ENCODE measurements at regions not wholly inside any gene's neighbourhood (a gene's known extent, or its start where the extent isn't known, plus 50 kb on each side); places are given as distances from the start of the nearest gene placed in this dataset.

- TF ChIP-seq ZSCAN18 (tag by site-specific recombination; IDR thresholded peaks at IDR 0.05) (no peak), SP2 (tag by site-specific recombination; IDR thresholded peaks at IDR 0.05) (peak; percentile 88), ZBTB1 (tag by site-specific recombination; IDR thresholded peaks at IDR 0.05) (no peak), MZF1 (tag by site-specific recombination; IDR thresholded peaks at IDR 0.05; ENCODE audit: borderline replicate concordance) (0 out of 2 replicates have a peak, but pooled peaks have one; percentile 23), ZEB2 (tag by site-specific recombination; IDR thresholded peaks at IDR 0.05) (0 out of 2 replicates have a peak, but pooled peaks have one; percentile 2), SP7 (tag by site-specific recombination; IDR thresholded peaks at IDR 0.05) (no peak), ZNF423 (tag by site-specific recombination; IDR thresholded peaks at IDR 0.05) (no peak), TRIM28 (IDR thresholded peaks at IDR 0.05; ENCODE audit: borderline replicate concordance, low read length) (0 out of 2 replicates have a peak, but pooled peaks have one; percentile 45), ZNF398 (tag by site-specific recombination; IDR thresholded peaks at IDR 0.05) (no peak), ZNF596 (tag by site-specific recombination; IDR thresholded peaks at IDR 0.05) (no peak), ZNF548 (tag by site-specific recombination; IDR thresholded peaks at IDR 0.05) (no peak), GFI1B (tag by site-specific recombination; IDR thresholded peaks at IDR 0.05) (no peak)
These were observed 97.1 kb upstream of the SERTAD2 start (continued) for GRCh38 chr2:64750817-64751285.

- H3K9me3 ChIP-seq (ENCODE audit: control insufficient read depth, insufficient read depth, low read depth, low read length), result no peaks in the 10 kb centered on the region
- POLR2A ChIA-PET, result interaction anchor here (0.6 to 7.3 kb wide), 40 partner anchors 9 to 910 kb away, joined by 3 to 177 read pairs (median 5); partner anchors contain the start of genes AFTPH, CEP68, SERTAD2 and UGP2
- H3K27ac ChIP-seq (ENCODE audit: extremely low read depth, low read depth, low read length), result peak overlapping the region; percentile 95
- TF ChIP-seq HOXD13 (CRISPR knock-in tag; IDR thresholded peaks at IDR 0.05; ENCODE audit: borderline replicate concordance) (0 out of 2 replicates have a peak, but pooled peaks have one; percentile 54), ZNF707 (tag by site-specific recombination; IDR thresholded peaks at IDR 0.05) (no peak), ZNF394 (tag by site-specific recombination; IDR thresholded peaks at IDR 0.05; ENCODE audit: borderline replicate concordance) (peak; percentile 51), GLIS1 (tag by site-specific recombination; IDR thresholded peaks at IDR 0.05) (peak; percentile 87), ZNF366 (tag by site-specific recombination; conservative IDR thresholded peaks at IDR 0.05) (peak; percentile 45; the same call in 1 of the 2 replicates), ZIC2 (tag by site-specific recombination; IDR thresholded peaks at IDR 0.05) (peak; percentile 87), AEBP2 (tag by site-specific recombination; IDR thresholded peaks at IDR 0.05; ENCODE audit: borderline replicate concordance) (no peak), TRIM28 (IDR thresholded peaks at IDR 0.05; ENCODE audit: borderline replicate concordance, low read length) (peak; percentile 73), ZBTB21 (tag by site-specific recombination; IDR thresholded peaks at IDR 0.05) (no peak), KLF9 (tag by site-specific recombination; IDR thresholded peaks at IDR 0.05; ENCODE audit: low read depth) (peak; percentile 72), ZBTB1 (tag by site-specific recombination; IDR thresholded peaks at IDR 0.05) (peak; percentile 81), EGR2 (tag by site-specific recombination; IDR thresholded peaks at IDR 0.05; ENCODE audit: low read depth) (peak; percentile 82), OVOL3 (tag by site-specific recombination; IDR thresholded peaks at IDR 0.05) (peak; percentile 19; the same call in 1 of the 2 replicates), ZNF600 (tag by site-specific recombination; IDR thresholded peaks at IDR 0.05) (peak; percentile 81), ZNF280D (tag by site-specific recombination; IDR thresholded peaks at IDR 0.05) (0 out of 2 replicates have a peak, but pooled peaks have one; percentile 6)
These were observed 97.9 kb upstream of the SERTAD2 start for GRCh38 chr2:64751286-64752260.

More at GRCh38 chr2:64751286-64752260, 97.9 kb upstream of the SERTAD2 start:
- CTCF ChIA-PET, result interaction anchor here (0.6 to 2.7 kb wide), 15 partner anchors 10 to 116 kb away, joined by 3 to 14 read pairs (median 4); no protein-coding TSS in a partner anchor
- H3K4me1 ChIP-seq (ENCODE audit: control insufficient read depth, insufficient read depth, low read length), result peaks cover 8% of the 10 kb centered on the region
- H3K36me3 ChIP-seq (ENCODE audit: control insufficient read depth in 2 of 2, insufficient read depth in 1 of 2, low read length in 2 of 2), result no peaks in the 10 kb centered on the region
- H3K4me3 ChIP-seq (ENCODE audit: low read depth, low read length), result peak overlapping the region; percentile 56

All from HEK293 (cell line).